ENCODE measurements at regions not wholly inside any gene's neighbourhood (a gene's known extent, or its start where the extent isn't known, plus 50 kb on each side); places are given as distances from the start of the nearest gene placed in this dataset.

DNA sequence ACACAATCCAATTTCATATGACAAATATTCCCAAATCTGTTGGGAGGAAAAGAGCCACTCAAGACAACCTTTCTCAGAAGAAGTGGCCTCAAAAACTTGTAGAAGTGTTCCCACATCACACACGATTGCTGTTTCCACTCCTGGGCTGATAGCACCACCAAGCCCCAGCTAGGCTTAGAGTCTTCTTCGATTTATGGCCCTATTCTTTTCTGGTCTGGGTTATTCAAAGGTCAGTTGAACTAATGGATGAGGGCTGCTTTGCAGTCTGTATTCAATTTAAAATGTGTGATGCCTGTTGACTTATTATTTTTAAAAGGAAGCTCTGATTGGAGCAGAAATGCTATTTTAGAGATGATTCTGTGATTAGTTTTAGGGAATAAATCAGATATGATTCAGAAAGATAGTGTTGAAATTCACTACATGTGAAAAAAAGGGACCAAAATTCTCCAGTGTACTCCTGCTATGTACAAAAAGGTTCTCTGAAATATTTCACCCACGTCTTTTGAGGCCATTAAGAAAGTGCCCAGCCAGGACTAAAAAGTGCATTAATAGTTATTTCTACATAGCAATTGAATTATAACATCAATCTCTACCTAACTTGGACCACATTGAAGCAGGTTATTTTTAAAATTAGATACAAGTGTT is 57.3 kb upstream of the SPON1 start:
- no peak for TF ChIP-seq CTCF (IDR thresholded peaks at IDR 0.05; ENCODE audit: insufficient read depth, low read length, poor library complexity, severe bottlenecking)
- TF ChIP-seq EZH2phosphoT487 (conservative IDR thresholded peaks at IDR 0.05; ENCODE audit: low read length) = no peak

Measured in SU-DHL-6 (cell line).